NCI-H82 (cell line): ENCODE measurements at regions not wholly inside any gene's neighbourhood (a gene's known extent, or its start where the extent isn't known, plus 50 kb on each side); places are given as distances from the start of the nearest gene placed in this dataset.
"Not testable (repeated sequence)": the region's sequence is repeated elsewhere in the genome, so short reads cannot be mapped to it uniquely, and the experiment has no call there.

Source experiments
- DNase-seq: peaks from one replicate; lab custom pipeline; 2025; lab: John Stamatoyannopoulos, UW

DNA sequence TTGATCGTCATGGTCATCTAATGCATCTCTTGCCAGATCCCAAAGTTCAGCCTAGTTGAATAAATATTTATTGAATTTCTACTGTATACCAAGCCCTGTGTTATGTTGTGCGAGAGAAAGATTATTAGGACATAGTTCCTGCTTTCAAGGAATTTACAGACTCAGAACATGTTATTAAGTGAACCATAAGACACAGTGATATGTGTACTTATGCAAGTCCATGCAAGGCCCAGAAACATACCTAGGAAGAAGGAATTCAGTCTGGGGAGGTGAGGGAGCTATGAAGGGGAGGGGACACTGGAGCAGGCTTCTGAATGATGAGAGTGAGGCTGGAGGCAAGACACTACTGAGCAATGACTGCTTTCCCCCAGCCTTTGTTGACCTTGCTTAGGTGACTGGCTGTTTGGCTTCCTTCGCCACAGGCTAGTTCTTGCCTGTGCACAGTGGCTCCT, 81.4 kb downstream of the ACAA2 start:
- DNase-seq, result no peak

- DNase-seq, result no peak
These were observed 81.9 kb downstream of the ACAA2 start for GRCh38 chr18:49731421-49731841.

DNA sequence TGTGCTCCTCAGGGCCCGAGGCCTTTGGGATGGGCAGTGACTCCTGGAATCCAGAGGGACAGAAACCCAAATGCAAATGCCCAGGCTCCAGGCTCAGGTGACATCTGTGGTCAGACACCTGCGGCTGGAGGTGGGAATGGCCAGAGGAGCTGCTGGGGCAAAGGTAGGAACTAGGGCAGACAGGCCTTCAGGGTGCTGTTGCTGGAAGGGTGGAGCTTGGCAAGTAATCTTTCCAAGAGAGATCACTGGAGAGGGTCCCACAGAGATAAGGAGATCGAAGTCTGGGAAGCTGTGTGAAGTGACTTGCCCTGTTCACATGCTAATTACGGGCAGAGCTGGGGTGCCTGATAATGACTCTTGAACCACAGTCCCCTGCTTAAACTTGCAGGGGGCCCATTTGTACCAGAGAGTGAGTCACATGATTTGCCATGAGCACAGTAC, 82.4 kb downstream of the ACAA2 start:
- no peak for DNase-seq

GRCh38 chr18:49728542-49728941, 84.8 kb downstream of the ACAA2 start:
- peak; percentile 61 for DNase-seq

DNA sequence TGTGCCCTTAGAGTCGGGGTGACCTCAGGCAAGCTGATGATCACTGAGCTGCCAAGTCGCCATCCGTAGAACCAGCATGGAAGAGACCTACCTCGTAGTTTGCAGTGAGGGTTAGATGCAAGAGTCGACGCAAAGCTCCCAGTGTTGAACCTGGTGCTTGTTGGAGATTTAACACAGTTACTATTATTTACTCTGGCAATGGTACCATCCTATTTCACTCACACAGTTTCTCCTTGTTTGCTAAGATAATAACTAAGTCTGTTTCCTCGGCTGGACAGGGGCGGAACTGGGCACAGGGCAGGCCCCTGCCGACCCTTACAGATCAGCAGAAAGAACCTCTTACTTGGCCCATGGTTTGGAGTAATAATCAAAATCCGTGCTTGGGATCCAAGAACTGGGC, 85.5 kb downstream of the ACAA2 start:
- DNase-seq, result no peak

- no peak for DNase-seq
These were observed 86.7 kb downstream of the ACAA2 start for GRCh38 chr18:49726675-49726963.

DNA sequence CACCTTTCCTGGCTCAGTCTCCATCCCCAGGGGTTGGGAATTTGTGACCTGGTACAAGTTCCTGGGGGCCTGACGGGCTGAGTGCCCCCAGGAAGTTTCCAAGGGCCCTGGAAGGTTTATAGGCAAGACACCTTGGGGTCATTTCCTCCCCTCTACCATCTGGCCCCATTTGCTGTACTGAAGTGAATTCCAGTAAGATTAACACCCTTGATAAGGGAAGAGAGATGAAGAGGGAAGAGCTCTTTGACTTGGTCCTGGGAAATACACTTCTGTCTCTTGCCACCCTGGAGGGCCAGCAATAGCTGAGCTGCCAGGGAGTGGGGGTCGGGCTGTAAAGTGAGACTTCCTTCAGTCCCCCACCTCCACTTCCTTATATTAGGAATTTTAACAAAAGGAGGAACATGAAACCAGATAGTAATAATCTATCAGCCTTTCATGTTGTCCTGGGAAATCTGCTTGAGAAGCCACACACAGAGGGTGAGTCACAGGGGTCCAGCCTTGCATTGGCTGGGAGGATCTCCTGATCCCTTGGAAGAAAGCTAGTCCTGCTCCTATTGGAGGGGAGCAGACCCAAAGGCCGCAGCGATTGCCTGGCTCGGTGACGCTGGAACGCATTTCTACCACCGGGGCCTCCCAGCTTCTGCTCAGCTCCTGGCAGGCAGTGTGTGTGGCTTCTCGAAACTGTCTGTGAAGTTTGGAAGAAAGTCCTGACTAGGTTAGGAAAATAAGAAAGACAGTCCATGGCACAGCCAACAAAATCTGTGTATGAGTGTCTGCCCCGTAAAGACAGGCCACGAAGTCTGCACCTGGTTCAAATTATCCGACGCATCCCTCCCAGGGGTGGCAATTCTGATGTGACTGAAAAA, 87.3 kb downstream of the ACAA2 start:
- DNase-seq, result peak; percentile 16

DNA sequence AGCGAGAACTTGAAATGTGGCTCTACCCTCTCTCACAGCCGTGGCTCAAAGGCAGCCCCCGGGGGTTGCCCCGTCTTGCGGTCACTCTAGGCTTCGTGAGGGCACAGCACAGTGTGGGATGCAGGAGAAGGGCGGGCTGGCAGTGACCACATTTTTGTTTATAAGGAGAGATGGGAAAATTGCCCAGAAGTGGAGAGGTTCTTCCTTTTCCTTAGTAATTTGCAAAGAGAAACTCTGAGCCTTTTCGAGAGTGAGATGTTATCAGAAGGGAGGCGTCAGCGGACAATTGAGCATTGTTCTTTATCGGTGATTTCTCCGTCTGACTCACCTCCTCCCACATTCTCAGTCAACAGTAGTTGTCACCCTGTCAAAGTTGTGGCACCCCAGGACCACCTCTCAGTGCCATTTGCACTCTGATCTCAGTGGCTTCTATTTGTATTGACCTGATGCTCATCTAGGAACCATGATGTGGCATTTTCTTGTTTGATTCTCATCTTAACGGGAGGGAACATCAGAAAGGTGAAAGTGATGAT, 89.6 kb downstream of the ACAA2 start:
- DNase-seq, result no peak

- no peak for DNase-seq
These were observed 90.9 kb downstream of the ACAA2 start for GRCh38 chr18:49722477-49722876.

- DNase-seq, result no peak
These were observed 91.4 kb downstream of the ACAA2 start for GRCh38 chr18:49721981-49722380.

DNA sequence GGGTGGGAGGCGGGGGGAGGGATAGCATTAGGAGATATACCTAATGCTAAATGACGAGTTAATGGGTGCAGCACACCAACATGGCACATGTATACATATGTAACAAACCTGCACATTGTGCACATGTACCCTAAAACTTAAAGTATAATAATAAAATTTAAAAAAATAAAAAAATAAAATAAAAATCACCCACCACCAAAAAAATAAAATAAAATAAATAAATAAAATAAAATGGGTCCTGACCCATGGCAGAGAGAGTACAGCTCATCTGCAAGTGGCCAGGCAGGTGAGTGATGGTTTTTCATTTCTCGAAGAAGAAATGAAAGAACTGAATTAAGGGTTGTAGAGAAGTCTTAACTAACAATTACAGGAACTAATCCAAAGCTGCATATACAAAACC, 92.4 kb downstream of the ACAA2 start:
- DNase-seq, result not testable (repeated sequence)

DNA sequence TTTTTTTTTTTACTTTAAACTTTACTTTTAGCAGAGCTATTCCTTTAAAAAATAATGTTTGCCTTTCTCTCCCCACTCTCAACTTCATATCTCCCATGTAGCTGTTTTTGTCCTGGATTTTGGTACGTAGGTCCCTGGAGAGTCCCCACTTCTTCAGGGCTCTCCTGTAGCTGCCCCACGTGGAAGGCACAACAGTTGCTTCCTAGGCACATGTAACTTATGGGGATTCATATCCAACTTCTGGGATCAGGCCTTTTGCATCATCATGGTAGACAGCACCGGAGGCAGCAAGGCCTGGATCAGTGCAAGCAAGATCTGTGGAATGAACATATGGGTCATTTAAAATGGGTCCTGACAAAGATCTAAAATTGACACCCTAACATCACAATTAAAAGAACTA, 95.7 kb downstream of the ACAA2 start:
- DNase-seq, result no peak

- DNase-seq, result no peak
These were observed 97.3 kb downstream of the ACAA2 start for GRCh38 chr18:49716035-49716434.

GRCh38 chr18:49709347-49709690, 104.0 kb downstream of the ACAA2 start:
- DNase-seq, result no peak

DNA sequence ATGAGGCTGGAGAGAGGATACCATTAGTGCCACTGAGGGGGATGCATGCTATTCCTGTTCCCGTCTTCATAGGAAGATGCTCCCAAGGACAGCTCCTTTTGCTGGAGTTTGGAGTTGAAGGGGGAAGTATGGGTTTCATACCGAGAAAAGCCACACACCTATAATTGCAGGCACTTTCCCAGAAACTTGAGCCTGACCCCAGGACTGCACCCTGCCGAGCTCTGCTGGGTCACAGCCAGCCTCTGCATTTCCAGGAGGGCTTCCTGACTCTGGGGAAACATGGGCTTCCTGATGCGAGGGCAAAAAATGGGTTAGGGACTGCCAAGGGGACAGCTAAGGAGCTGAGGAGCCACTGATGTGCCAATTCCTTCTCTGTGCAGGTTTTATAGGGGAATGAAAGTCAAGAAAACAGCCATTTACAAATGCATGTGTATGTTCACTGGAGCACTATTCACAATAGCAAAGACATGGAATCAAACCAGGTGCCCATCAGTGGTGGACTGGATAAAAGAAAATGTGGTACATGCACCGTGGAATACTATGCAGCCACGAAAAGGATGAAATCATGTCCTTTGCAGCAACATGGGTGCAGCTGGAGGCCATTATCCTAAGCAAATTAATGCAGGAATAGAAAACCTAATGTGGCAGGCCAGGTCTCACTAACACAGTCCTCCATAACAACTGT, 104.5 kb downstream of the ACAA2 start:
- no peak for DNase-seq

- no peak for DNase-seq
These were observed 105.7 kb downstream of the ACAA2 start for GRCh38 chr18:49707599-49707998.

- DNase-seq, result no peak
These were observed 109.0 kb downstream of the ACAA2 start for GRCh38 chr18:49704334-49704733.

GRCh38 chr18:49701190-49701589, 112.1 kb downstream of the ACAA2 start:
- no peak for DNase-seq

DNA sequence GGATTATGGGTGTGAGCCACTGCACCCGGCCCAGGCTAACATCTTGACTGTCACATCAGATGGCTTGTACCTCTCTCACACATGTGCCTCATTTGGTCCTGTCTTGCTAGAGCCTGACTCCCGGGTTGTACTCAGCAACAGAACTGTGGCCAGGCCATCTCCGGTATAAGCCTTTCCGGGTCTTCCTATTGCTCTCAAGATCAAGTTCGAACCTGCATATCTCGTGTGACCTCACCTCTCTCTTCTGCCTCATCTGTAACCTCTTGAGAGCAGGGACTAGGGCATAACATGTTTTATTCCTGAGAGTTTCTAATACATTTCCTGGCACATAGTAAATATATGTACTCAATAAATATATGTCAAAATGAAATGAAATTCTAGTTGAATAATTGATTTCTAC, 114.0 kb downstream of the ACAA2 start:
- DNase-seq, result no peak

GRCh38 chr18:49698525-49699025, 114.8 kb downstream of the ACAA2 start:
- no peak for DNase-seq

GRCh38 chr18:49697757-49698524, 115.4 kb downstream of the ACAA2 start:
- DNase-seq, result peak; percentile 23

GRCh38 chr18:49697049-49697448, 116.3 kb downstream of the ACAA2 start:
- no peak for DNase-seq
